GM23338 (cell line): ENCODE measurements at regions not wholly inside any gene's neighbourhood (a gene's known extent, or its start where the extent isn't known, plus 50 kb on each side); places are given as distances from the start of the nearest gene placed in this dataset.

Source experiments
- ATAC-seq: fragments of 200-7000 bp; cut with Tn5 transposase; 3 replicates; pipeline ENCODE4 v1.9.1; 2020
- DNase-seq: peaks from one replicate; pipeline ENCODE4 v3.0.0-alpha.2; 2015; ENCODE audit warnings: low spot score
- H2AFZ ChIP-seq: fragments of 200-600 bp; sonication (generic); 2 replicates; pipeline ENCODE4 v1.8.0; 2016; ENCODE audit warnings: antibody characterized with exemption, mild to moderate bottlenecking, moderate library complexity
- H3F3A ChIP-seq: fragments of 200-600 bp; sonication (generic); replicated peaks from 2 replicates; pipeline ENCODE4 v1.8.0; 2017; ENCODE audit warnings: antibody characterized with exemption, mixed run types, low read depth
- H3K27ac ChIP-seq: fragments of 200-600 bp; sonication (generic); 2 replicates; pipeline ENCODE4 v1.6.1; 2016; ENCODE audit warnings: low read depth
- H3K27me3 ChIP-seq: fragments of 200-600 bp; sonication (generic); 2 replicates; pipeline ENCODE4 v1.8.0; 2016; ENCODE audit warnings: mild to moderate bottlenecking, mixed run types, moderate library complexity; ENCODE audit not compliant: insufficient read depth
- H3K36me3 ChIP-seq: fragments of 200-600 bp; sonication (generic); 2 replicates; pipeline ENCODE4 v1.8.0; 2016; ENCODE audit warnings: mild to moderate bottlenecking; ENCODE audit not compliant: insufficient read depth
- H3K4me1 ChIP-seq: fragments of 200-600 bp; sonication (generic); 2 replicates; pipeline ENCODE4 v1.8.0; 2016; ENCODE audit warnings: mild to moderate bottlenecking, moderate library complexity; ENCODE audit not compliant: insufficient read depth
- H3K4me2 ChIP-seq: fragments of 200-600 bp; sonication (generic); 2 replicates; pipeline ENCODE4 v1.7.1; 2017; ENCODE audit warnings: mixed run types
- H3K4me3 ChIP-seq: fragments of 200-600 bp; sonication (generic); 2 replicates; pipeline ENCODE4 v1.6.1; 2016; ENCODE audit warnings: mixed run types
- H3K79me2 ChIP-seq: fragments of 200-600 bp; sonication (generic); replicated peaks from 2 replicates; pipeline ENCODE4 v1.8.0; 2017; ENCODE audit warnings: mild to moderate bottlenecking; ENCODE audit not compliant: insufficient read depth
- H3K9me2 ChIP-seq: fragments of 200-600 bp; sonication (generic); 2 replicates; pipeline ENCODE4 v1.8.0; 2017; ENCODE audit not compliant: insufficient read depth
- H4K20me1 ChIP-seq: fragments of 200-600 bp; sonication (generic); replicated peaks from 2 replicates; pipeline ENCODE4 v1.8.0; 2017; ENCODE audit warnings: mild to moderate bottlenecking; ENCODE audit not compliant: insufficient read depth
- H3K27ac Mint-ChIP-seq: 2 replicates; pipeline ENCODE4 v1.8.0; 2020; ENCODE audit warnings: inconsistent platforms, mild to moderate bottlenecking, moderate library complexity, mixed read lengths
- H3K27me3 Mint-ChIP-seq: 3 replicates; pipeline ENCODE4 v1.8.0; 2022; ENCODE audit warnings: low read depth, mild to moderate bottlenecking, moderate library complexity, mixed read lengths, inconsistent platforms; ENCODE audit not compliant: insufficient read depth, poor library complexity
- H3K36me3 Mint-ChIP-seq: 3 replicates; pipeline ENCODE4 v1.8.0; 2021; ENCODE audit warnings: low read depth, mild to moderate bottlenecking, inconsistent platforms, moderate library complexity, mixed read lengths
- H3K4me1 Mint-ChIP-seq: 3 replicates; pipeline ENCODE4 v1.8.0; 2020; ENCODE audit warnings: mild to moderate bottlenecking, inconsistent platforms, mixed read lengths
- H3K4me3 Mint-ChIP-seq: 3 replicates; pipeline ENCODE4 v1.8.0; 2021; ENCODE audit warnings: moderate library complexity, mild to moderate bottlenecking, inconsistent platforms, mixed read lengths
- H3K9me3 Mint-ChIP-seq: 3 replicates; pipeline ENCODE4 v1.8.0; 2020; ENCODE audit warnings: moderate library complexity, mild to moderate bottlenecking, inconsistent platforms, mixed read lengths
- CREB1 ChIP-seq: fragments of 250-450 bp; sonication (Bioruptor Pico); IDR thresholded peaks from 2 replicates; pipeline ENCODE4 v1.5.0; 2020; ENCODE audit warnings: low read depth, mild to moderate bottlenecking, moderate library complexity
- EZH2 ChIP-seq: fragments of 200-600 bp; sonication (generic); IDR thresholded peaks from one replicate; pipeline ENCODE4 v1.8.0; 2017; ENCODE audit warnings: antibody characterized with exemption, mild to moderate bottlenecking, low read depth; ENCODE audit not compliant: unreplicated experiment
- EZH2phosphoT487 ChIP-seq: fragments of 200-600 bp; sonication (generic); IDR thresholded peaks from one replicate; pipeline ENCODE4 v1.8.1; 2018; ENCODE audit warnings: antibody characterized with exemption; ENCODE audit not compliant: unreplicated experiment
- JUNB ChIP-seq: IDR thresholded peaks from one replicate; pipeline ENCODE4 v1.6.1; 2016; ENCODE audit warnings: antibody characterized with exemption; ENCODE audit not compliant: unreplicated experiment
- NANOG ChIP-seq: IDR thresholded peaks from 2 replicates; pipeline ENCODE4 v1.6.1; 2016; ENCODE audit warnings: antibody characterized with exemption, borderline replicate concordance
- POLR2AphosphoS5 ChIP-seq: IDR thresholded peaks from 2 replicates; pipeline ENCODE4 v1.6.1; 2016; ENCODE audit warnings: antibody characterized with exemption, low read depth
- STAT1 ChIP-seq: IDR thresholded peaks from one replicate; pipeline ENCODE4 v1.6.1; 2016; ENCODE audit warnings: antibody characterized with exemption; ENCODE audit not compliant: unreplicated experiment
- ZNF114 ChIP-seq: fragments of 250-450 bp; sonication (Bioruptor Pico); IDR thresholded peaks from 2 replicates; pipeline ENCODE4 v1.5.0; 2020; ENCODE audit warnings: mild to moderate bottlenecking, moderate library complexity
- ZNF331 ChIP-seq: fragments of 250-450 bp; sonication (Bioruptor Pico); IDR thresholded peaks from 2 replicates; pipeline ENCODE4 v1.5.0; 2020; ENCODE audit warnings: low read depth, mild to moderate bottlenecking, moderate library complexity
- TF ChIP-seq, protein P1 (sequence below): IDR thresholded peaks from 2 replicates; pipeline ENCODE4 v1.6.1; 2016; ENCODE audit warnings: antibody characterized with exemption
- TF ChIP-seq, protein P2 (sequence below): IDR thresholded peaks from one replicate; pipeline ENCODE4 v1.6.1; 2018; ENCODE audit warnings: antibody characterized with exemption; ENCODE audit not compliant: unreplicated experiment
- TF ChIP-seq, protein P3 (sequence below), 2 experiments: fragments of 200-600 bp in 1 of 2; sonication (generic) in 1 of 2; conservative IDR thresholded peaks; 2 replicates each; pipeline versions ENCODE4 v1.5.1 to v1.6.1; 2016 to 2017; ENCODE audit warnings: antibody characterized with exemption in 2 of 2, low read depth in 2 of 2, mild to moderate bottlenecking in 2 of 2, moderate library complexity in 1 of 2

DNA sequence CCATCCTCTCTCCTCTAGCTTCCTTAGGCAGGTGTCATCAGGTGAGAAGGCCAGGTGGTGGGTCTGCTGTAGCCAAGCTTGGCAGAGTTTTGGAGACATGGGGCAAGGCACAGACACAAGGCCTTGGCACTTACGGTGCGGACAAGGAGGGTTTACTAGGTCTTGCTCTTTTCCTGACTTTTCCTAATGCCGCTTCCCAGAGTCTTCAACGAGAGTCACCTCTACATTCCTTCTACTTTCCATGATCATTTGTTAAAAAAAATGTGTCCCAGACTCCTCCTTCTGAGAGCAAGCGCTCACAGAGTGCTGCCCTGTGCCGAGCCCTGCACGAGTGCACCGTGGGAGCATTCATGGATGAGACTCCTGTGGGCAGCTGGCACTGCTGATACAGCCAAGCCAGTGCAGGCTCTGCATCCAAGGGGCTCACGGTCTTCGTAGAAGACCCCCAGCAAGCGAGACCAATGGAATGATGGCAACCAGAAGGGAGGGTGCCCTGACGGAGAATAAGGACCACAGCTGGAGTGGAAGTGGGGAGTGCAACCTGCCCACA is 243.0 kb upstream of the MKI67 start (continued):
- TF ChIP-seq, protein P1, sequence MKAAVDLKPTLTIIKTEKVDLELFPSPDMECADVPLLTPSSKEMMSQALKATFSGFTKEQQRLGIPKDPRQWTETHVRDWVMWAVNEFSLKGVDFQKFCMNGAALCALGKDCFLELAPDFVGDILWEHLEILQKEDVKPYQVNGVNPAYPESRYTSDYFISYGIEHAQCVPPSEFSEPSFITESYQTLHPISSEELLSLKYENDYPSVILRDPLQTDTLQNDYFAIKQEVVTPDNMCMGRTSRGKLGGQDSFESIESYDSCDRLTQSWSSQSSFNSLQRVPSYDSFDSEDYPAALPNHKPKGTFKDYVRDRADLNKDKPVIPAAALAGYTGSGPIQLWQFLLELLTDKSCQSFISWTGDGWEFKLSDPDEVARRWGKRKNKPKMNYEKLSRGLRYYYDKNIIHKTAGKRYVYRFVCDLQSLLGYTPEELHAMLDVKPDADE = no peak
- TF ChIP-seq POLR2AphosphoS5 = no peak

DNA sequence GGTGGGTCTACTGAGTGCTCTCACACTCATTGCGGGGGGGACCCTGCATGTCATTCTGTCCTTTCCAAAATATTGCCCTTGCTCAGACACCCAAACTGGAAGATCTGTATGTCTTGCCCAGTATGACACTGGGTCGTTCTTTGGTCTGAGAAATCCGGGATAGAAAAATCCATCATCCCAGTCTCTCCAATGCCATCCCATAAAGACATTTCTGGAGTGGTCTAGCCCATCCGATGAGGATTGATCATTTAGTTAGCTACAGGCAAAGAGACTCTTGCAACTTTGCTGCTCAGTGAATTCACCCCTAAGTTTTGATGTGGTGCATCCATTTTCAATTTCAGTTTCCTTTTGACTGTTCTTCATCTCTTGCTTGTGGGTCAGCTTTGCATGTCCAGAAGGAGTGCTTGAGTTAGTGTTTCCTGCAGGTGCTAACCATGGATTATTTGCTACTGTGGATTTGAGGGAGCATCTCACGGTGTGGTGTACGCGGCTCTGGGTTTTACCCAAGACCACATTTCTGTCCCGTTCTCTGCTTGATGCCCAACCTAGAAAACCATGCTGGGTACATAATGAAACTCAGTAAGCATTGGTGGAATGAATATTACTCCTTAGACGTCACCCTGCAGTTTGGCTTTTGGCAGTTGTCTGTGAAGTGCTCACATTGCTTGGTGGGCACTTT is 247.0 kb upstream of the MKI67 start:
- Histone ChIP-seq H3K27me3 (no peaks in the 10 kb centered on the region), H3K27ac (no peak overlapping the region), H3K4me3 (no peak overlapping the region), H3F3A (no peaks in the 10 kb centered on the region), H4K20me1 (no peaks in the 10 kb centered on the region), H3K36me3 (no peaks in the 10 kb centered on the region), H3K79me2 (no peaks in the 10 kb centered on the region), H3K4me1 (no peaks in the 10 kb centered on the region), H3K9me2 (0 out of 2 replicates have a peak, but pooled peaks cover 4% of the 10 kb centered on the region), H3K4me2 (no peak overlapping the region), H2AFZ (no peak overlapping the region)
- Mint-ChIP-seq H3K27ac (no peak overlapping the region), H3K4me3 (no peak overlapping the region), H3K4me1 (no peaks in the 10 kb centered on the region), H3K36me3 (no peaks in the 10 kb centered on the region; the same call in 2 of the 3 replicates), H3K27me3 (peaks cover 2% of the 10 kb centered on the region), H3K9me3 (0 out of 3 replicates have a peak, but pooled peaks cover 3% of the 10 kb centered on the region)
- ATAC-seq (no peak), DNase-seq (no peak)
- TF ChIP-seq JUNB (no peak), NANOG (no peak), CREB1 (CRISPR knock-in tag) (no peak), POLR2AphosphoS5 (no peak), STAT1 (no peak), EZH2 (no peak), EZH2phosphoT487 (no peak), ZNF331 (CRISPR knock-in tag) (no peak), ZNF114 (no peak)
- TF ChIP-seq, protein P2, sequence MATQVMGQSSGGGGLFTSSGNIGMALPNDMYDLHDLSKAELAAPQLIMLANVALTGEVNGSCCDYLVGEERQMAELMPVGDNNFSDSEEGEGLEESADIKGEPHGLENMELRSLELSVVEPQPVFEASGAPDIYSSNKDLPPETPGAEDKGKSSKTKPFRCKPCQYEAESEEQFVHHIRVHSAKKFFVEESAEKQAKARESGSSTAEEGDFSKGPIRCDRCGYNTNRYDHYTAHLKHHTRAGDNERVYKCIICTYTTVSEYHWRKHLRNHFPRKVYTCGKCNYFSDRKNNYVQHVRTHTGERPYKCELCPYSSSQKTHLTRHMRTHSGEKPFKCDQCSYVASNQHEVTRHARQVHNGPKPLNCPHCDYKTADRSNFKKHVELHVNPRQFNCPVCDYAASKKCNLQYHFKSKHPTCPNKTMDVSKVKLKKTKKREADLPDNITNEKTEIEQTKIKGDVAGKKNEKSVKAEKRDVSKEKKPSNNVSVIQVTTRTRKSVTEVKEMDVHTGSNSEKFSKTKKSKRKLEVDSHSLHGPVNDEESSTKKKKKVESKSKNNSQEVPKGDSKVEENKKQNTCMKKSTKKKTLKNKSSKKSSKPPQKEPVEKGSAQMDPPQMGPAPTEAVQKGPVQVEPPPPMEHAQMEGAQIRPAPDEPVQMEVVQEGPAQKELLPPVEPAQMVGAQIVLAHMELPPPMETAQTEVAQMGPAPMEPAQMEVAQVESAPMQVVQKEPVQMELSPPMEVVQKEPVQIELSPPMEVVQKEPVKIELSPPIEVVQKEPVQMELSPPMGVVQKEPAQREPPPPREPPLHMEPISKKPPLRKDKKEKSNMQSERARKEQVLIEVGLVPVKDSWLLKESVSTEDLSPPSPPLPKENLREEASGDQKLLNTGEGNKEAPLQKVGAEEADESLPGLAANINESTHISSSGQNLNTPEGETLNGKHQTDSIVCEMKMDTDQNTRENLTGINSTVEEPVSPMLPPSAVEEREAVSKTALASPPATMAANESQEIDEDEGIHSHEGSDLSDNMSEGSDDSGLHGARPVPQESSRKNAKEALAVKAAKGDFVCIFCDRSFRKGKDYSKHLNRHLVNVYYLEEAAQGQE = no peak
- TF ChIP-seq, protein P3, sequence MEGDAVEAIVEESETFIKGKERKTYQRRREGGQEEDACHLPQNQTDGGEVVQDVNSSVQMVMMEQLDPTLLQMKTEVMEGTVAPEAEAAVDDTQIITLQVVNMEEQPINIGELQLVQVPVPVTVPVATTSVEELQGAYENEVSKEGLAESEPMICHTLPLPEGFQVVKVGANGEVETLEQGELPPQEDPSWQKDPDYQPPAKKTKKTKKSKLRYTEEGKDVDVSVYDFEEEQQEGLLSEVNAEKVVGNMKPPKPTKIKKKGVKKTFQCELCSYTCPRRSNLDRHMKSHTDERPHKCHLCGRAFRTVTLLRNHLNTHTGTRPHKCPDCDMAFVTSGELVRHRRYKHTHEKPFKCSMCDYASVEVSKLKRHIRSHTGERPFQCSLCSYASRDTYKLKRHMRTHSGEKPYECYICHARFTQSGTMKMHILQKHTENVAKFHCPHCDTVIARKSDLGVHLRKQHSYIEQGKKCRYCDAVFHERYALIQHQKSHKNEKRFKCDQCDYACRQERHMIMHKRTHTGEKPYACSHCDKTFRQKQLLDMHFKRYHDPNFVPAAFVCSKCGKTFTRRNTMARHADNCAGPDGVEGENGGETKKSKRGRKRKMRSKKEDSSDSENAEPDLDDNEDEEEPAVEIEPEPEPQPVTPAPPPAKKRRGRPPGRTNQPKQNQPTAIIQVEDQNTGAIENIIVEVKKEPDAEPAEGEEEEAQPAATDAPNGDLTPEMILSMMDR (conservative IDR thresholded peaks at IDR 0.05; ENCODE audit: low read depth in 2 of 2) = no peak
- TF ChIP-seq, protein P1 = no peak
